Panc1 (cell line): ENCODE measurements at regions not wholly inside any gene's neighbourhood (a gene's known extent, or its start where the extent isn't known, plus 50 kb on each side); places are given as distances from the start of the nearest gene placed in this dataset.

Source experiments
- ATAC-seq: fragments of 200-7000 bp; cut with Tn5 transposase; 2 replicates; pipeline ENCODE4 v1.9.1; 2020; ENCODE audit warnings: mild to moderate bottlenecking, moderate library complexity
- BruUV-seq: library from RNA; stranded (reverse); fragments of 400-500 nt; replicated peaks from 2 replicates; lab custom pipeline; 2021; lab: Mats Ljungman, UMichigan
- CTCF ChIA-PET: fragments of 300-600 bp; sonication (Branson Sonifier 250); formaldehyde crosslinking; loops from one replicate; lab custom pipeline; 2022; ENCODE audit warnings: antibody characterized with exemption; lab: Charles Lee
- POLR2A ChIA-PET: fragments of 300-600 bp; sonication (Branson Sonifier 250); formaldehyde crosslinking; loops from one replicate; lab custom pipeline; 2022; ENCODE audit warnings: antibody characterized with exemption; lab: Charles Lee
- DNase-seq: peaks from one replicate; pipeline ENCODE4 v3.0.0-alpha.2; 2010; ENCODE audit warnings: low read depth, low spot score
- H3K27ac ChIP-seq: 2 replicates; pipeline ENCODE4 v1.5.1; 2011; ENCODE audit warnings: mild to moderate bottlenecking, low read length, inconsistent platforms
- H3K27me3 ChIP-seq: fragments of 200-500 bp; sonication (Bioruptor generic); 2 replicates; pipeline ENCODE4 v1.6.0; 2014; ENCODE audit warnings: low read length, inconsistent platforms; ENCODE audit not compliant: control insufficient read depth, insufficient read depth
- H3K36me3 ChIP-seq: fragments of 200-500 bp; sonication (Bioruptor generic); 2 replicates; pipeline ENCODE4 v1.5.1; 2014; ENCODE audit warnings: inconsistent platforms, mild to moderate bottlenecking, low read length, moderate library complexity; ENCODE audit not compliant: control insufficient read depth, insufficient read depth
- H3K4me1 ChIP-seq: 2 replicates; pipeline ENCODE4 v1.5.1; 2011; ENCODE audit warnings: inconsistent platforms, mild to moderate bottlenecking, low read length, moderate library complexity; ENCODE audit not compliant: control insufficient read depth, insufficient read depth
- H3K4me3 ChIP-seq, 2 experiments: 2 replicates each; pipeline ENCODE4 v1.5.1; 2011 to 2012; ENCODE audit warnings: low read depth in 2 of 2, low read length in 2 of 2, mild to moderate bottlenecking in 2 of 2, inconsistent platforms in 1 of 2, moderate library complexity in 1 of 2
- H3K9me3 ChIP-seq: fragments of 200-500 bp; sonication (Bioruptor generic); 2 replicates; pipeline ENCODE4 v1.5.1; 2014; ENCODE audit warnings: low read depth, mild to moderate bottlenecking, inconsistent platforms, low read length, moderate library complexity; ENCODE audit not compliant: control insufficient read depth, insufficient read depth
- POLR2AphosphoS5 ChIP-seq: IDR thresholded peaks from 2 replicates; pipeline ENCODE4 v1.6.1; 2012; ENCODE audit warnings: mild to moderate bottlenecking, low read depth, low read length, moderate library complexity
- SIN3A ChIP-seq: IDR thresholded peaks from 2 replicates; pipeline ENCODE4 v1.6.1; 2012; ENCODE audit warnings: low read depth, mild to moderate bottlenecking, low read length, moderate library complexity, borderline replicate concordance; ENCODE audit not compliant: insufficient read depth
- TCF7L2 ChIP-seq: IDR thresholded peaks from 2 replicates; pipeline ENCODE4 v1.6.1; 2011; ENCODE audit warnings: mild to moderate bottlenecking, low read depth, low read length, inconsistent platforms
- in situ Hi-C: cut with HindIII; loops from 2 replicates; pipeline ENCODE4 v1.10.0; 2016; ENCODE audit warnings: low sequenced_read_pairs, low pct_unique_long_range_greater_than_20kb
- intact Hi-C: fragments of 100-400 bp; cut with micrococcal nuclease; formaldehyde crosslinking; loops from one replicate; pipeline ENCODE4 v1.10.0; 2022; ENCODE audit not compliant: unreplicated experiment
- TF ChIP-seq, protein P1 (sequence below): fragments of 450-650 bp; IDR thresholded peaks from 2 replicates; pipeline ENCODE4 v1.5.1; 2017; ENCODE audit warnings: mild to moderate bottlenecking
- TF ChIP-seq, protein P2 (sequence below), 2 experiments: IDR thresholded peaks; 2 replicates each; pipeline ENCODE4 v1.6.1; 2011 to 2012; ENCODE audit warnings: low read depth in 2 of 2, control low read depth in 1 of 2, low read length in 1 of 2, mild to moderate bottlenecking in 1 of 2, moderate library complexity in 1 of 2; ENCODE audit not compliant: insufficient read depth in 1 of 2

DNA sequence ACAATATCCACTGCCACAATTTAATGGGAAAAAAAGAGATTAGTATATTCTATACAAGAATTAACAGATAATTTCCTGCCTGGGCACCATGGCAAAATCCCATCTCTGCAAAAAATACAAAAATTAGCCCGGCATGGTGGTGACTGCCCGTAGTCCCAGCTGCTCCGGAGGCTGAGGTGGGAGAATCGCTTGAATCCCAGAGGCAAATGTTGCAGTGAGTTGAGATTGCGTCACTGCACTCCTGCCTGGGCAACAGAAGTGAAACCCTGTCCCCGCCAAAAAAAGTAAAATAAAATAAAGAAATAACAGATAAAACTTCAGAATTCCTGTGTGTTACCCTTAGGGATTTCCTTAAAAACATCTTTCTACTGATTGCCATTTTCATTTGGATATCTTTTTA is 1194.8 kb upstream of the PIK3C3 start:
- H3K9me3 ChIP-seq = no peaks in the 10 kb centered on the region
- ChIA-PET POLR2A (no interaction called here), CTCF (no interaction called here)
- no peak overlapping the region for H3K27ac ChIP-seq
- no peaks in the 10 kb centered on the region for H3K4me1 ChIP-seq
- H3K36me3 ChIP-seq = no peaks in the 10 kb centered on the region
- TF ChIP-seq, protein P1, sequence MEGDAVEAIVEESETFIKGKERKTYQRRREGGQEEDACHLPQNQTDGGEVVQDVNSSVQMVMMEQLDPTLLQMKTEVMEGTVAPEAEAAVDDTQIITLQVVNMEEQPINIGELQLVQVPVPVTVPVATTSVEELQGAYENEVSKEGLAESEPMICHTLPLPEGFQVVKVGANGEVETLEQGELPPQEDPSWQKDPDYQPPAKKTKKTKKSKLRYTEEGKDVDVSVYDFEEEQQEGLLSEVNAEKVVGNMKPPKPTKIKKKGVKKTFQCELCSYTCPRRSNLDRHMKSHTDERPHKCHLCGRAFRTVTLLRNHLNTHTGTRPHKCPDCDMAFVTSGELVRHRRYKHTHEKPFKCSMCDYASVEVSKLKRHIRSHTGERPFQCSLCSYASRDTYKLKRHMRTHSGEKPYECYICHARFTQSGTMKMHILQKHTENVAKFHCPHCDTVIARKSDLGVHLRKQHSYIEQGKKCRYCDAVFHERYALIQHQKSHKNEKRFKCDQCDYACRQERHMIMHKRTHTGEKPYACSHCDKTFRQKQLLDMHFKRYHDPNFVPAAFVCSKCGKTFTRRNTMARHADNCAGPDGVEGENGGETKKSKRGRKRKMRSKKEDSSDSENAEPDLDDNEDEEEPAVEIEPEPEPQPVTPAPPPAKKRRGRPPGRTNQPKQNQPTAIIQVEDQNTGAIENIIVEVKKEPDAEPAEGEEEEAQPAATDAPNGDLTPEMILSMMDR = no peak
- TF ChIP-seq, protein P2, sequence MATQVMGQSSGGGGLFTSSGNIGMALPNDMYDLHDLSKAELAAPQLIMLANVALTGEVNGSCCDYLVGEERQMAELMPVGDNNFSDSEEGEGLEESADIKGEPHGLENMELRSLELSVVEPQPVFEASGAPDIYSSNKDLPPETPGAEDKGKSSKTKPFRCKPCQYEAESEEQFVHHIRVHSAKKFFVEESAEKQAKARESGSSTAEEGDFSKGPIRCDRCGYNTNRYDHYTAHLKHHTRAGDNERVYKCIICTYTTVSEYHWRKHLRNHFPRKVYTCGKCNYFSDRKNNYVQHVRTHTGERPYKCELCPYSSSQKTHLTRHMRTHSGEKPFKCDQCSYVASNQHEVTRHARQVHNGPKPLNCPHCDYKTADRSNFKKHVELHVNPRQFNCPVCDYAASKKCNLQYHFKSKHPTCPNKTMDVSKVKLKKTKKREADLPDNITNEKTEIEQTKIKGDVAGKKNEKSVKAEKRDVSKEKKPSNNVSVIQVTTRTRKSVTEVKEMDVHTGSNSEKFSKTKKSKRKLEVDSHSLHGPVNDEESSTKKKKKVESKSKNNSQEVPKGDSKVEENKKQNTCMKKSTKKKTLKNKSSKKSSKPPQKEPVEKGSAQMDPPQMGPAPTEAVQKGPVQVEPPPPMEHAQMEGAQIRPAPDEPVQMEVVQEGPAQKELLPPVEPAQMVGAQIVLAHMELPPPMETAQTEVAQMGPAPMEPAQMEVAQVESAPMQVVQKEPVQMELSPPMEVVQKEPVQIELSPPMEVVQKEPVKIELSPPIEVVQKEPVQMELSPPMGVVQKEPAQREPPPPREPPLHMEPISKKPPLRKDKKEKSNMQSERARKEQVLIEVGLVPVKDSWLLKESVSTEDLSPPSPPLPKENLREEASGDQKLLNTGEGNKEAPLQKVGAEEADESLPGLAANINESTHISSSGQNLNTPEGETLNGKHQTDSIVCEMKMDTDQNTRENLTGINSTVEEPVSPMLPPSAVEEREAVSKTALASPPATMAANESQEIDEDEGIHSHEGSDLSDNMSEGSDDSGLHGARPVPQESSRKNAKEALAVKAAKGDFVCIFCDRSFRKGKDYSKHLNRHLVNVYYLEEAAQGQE (IDR thresholded peaks at IDR 0.05; ENCODE audit: insufficient read depth in 1 of 2, low read depth in 2 of 2, low read length in 1 of 2) = no peak
- no peak for TF ChIP-seq TCF7L2
- TF ChIP-seq SIN3A = no peak
- no peak for TF ChIP-seq POLR2AphosphoS5
- no peaks in the 10 kb centered on the region for H3K27me3 ChIP-seq
- in situ Hi-C loops = no loop called here
- no TSS peak for BruUV-seq
- intact Hi-C loops = no loop called here
- no peak overlapping the region for H3K4me3 ChIP-seq
- no peak for DNase-seq
- no peak for ATAC-seq

GRCh38 chr18:40754477-40754876 is 1200.6 kb upstream of the PIK3C3 start:
- no TSS peak for BruUV-seq
- Histone ChIP-seq H3K4me3 (no peak overlapping the region), H3K27me3 (no peaks in the 10 kb centered on the region), H3K9me3 (no peaks in the 10 kb centered on the region), H3K4me1 (no peaks in the 10 kb centered on the region), H3K27ac (no peak overlapping the region), H3K36me3 (no peaks in the 10 kb centered on the region)
- ATAC-seq = no peak
- intact Hi-C loops (no loop called here), in situ Hi-C loops (no loop called here)
- TF ChIP-seq POLR2AphosphoS5 (no peak), SIN3A (no peak), TCF7L2 (no peak)
- TF ChIP-seq, protein P2 (IDR thresholded peaks at IDR 0.05; ENCODE audit: insufficient read depth in 1 of 2, low read depth in 2 of 2, low read length in 1 of 2) = no peak
- TF ChIP-seq, protein P1 = no peak
- ChIA-PET CTCF (no interaction called here), POLR2A (no interaction called here)
- no peak for DNase-seq
